ENCODE measurements at regions not wholly inside any gene's neighbourhood (a gene's known extent, or its start where the extent isn't known, plus 50 kb on each side); places are given as distances from the start of the nearest gene placed in this dataset.

DNA sequence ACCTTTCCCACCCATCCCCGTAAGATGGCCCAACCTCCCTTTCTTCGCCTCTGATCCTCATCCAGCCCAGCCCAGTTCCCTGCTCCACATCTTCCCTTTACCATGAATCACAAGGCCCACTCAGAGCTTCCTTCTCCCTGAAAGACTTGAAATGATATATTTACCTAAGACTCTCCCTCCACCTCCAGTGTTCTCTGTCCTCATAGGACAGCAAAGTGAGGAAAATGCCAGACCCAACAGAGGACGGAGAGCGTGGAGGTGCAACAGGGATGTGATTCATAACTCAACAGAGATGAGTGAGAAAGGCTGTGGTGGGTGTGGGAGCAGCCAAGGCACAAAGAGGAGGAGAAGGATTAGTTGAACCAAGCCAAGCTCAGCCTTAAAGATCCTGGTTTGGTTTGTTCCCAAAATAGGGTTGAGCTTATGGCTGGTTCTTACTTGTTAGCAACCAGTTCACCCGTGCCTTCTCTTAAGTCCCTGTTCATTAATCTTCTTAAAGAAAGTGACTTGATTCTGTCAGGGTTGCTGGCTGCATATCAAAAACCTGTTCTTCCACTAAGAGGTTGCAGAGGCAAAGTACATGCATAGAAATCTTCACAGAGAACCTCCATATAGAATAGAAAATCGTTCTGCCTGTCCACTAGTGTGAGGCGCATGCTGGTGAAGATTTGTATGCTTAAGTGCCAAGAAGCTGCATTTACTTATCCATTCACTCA is 183.2 kb downstream of the ACTL7B start:
- no peak for TF ChIP-seq GATA1 (IDR thresholded peaks at IDR 0.05; ENCODE audit: low read depth, low read length)
- TF ChIP-seq POLR2A (IDR thresholded peaks at IDR 0.05; ENCODE audit: low read length): no peak
- no peak for DNase-seq

- TF ChIP-seq GATA1 (IDR thresholded peaks at IDR 0.05; ENCODE audit: low read depth, low read length) (no peak), POLR2A (IDR thresholded peaks at IDR 0.05; ENCODE audit: low read length) (no peak)
- DNase-seq: no peak
These were observed 184.0 kb downstream of the ACTL7B start for GRCh38 chr9:108671794-108672193.

GRCh38 chr9:108671176-108671575 is 184.6 kb downstream of the ACTL7B start:
- DNase-seq: no peak
- TF ChIP-seq GATA1 (IDR thresholded peaks at IDR 0.05; ENCODE audit: low read depth, low read length): no peak

- DNase-seq: no peak
- TF ChIP-seq POLR2A (IDR thresholded peaks at IDR 0.05; ENCODE audit: low read length): no peak
These were observed 186.8 kb downstream of the ACTL7B start for GRCh38 chr9:108668938-108669335.

GRCh38 chr9:108668191-108668937 is 187.4 kb downstream of the ACTL7B start:
- no peak for DNase-seq
- TF ChIP-seq POLR2A (IDR thresholded peaks at IDR 0.05; ENCODE audit: low read length) (no peak), GATA1 (IDR thresholded peaks at IDR 0.05; ENCODE audit: low read depth, low read length) (no peak)

- DNase-seq: no peak
- TF ChIP-seq GATA1 (IDR thresholded peaks at IDR 0.05; ENCODE audit: low read depth, low read length): no peak
- no peak for TF ChIP-seq POLR2A (IDR thresholded peaks at IDR 0.05; ENCODE audit: low read length)
These were observed 189.5 kb downstream of the ACTL7B start for GRCh38 chr9:108666240-108666784.

- DNase-seq: no peak
- no peak for TF ChIP-seq GATA1 (IDR thresholded peaks at IDR 0.05; ENCODE audit: low read depth, low read length)
These were observed 190.1 kb downstream of the ACTL7B start for GRCh38 chr9:108665521-108666239.

GRCh38 chr9:108664309-108665255 is 191.2 kb downstream of the ACTL7B start:
- no peak for TF ChIP-seq POLR2A (IDR thresholded peaks at IDR 0.05; ENCODE audit: low read length)
- TF ChIP-seq GATA1 (IDR thresholded peaks at IDR 0.05; ENCODE audit: low read depth, low read length): no peak
- no peak for DNase-seq

- no peak for DNase-seq
These were observed 192.4 kb downstream of the ACTL7B start for GRCh38 chr9:108663422-108663821.

GRCh38 chr9:108662956-108663355 is 192.8 kb downstream of the ACTL7B start:
- DNase-seq: no peak

More at GRCh38 chr9:108663422-108663821, 192.4 kb downstream of the ACTL7B start:
- no peak for TF ChIP-seq POLR2A (IDR thresholded peaks at IDR 0.05; ENCODE audit: low read length)
- no peak for TF ChIP-seq GATA1 (IDR thresholded peaks at IDR 0.05; ENCODE audit: low read depth, low read length)

GRCh38 chr9:108662091-108662875 is 193.5 kb downstream of the ACTL7B start:
- DNase-seq: no peak
- TF ChIP-seq GATA1 (IDR thresholded peaks at IDR 0.05; ENCODE audit: low read depth, low read length) (no peak), POLR2A (IDR thresholded peaks at IDR 0.05; ENCODE audit: low read length) (no peak)

More at GRCh38 chr9:108662956-108663355, 192.8 kb downstream of the ACTL7B start:
- TF ChIP-seq POLR2A (IDR thresholded peaks at IDR 0.05; ENCODE audit: low read length) (no peak), GATA1 (IDR thresholded peaks at IDR 0.05; ENCODE audit: low read depth, low read length) (no peak)

DNA sequence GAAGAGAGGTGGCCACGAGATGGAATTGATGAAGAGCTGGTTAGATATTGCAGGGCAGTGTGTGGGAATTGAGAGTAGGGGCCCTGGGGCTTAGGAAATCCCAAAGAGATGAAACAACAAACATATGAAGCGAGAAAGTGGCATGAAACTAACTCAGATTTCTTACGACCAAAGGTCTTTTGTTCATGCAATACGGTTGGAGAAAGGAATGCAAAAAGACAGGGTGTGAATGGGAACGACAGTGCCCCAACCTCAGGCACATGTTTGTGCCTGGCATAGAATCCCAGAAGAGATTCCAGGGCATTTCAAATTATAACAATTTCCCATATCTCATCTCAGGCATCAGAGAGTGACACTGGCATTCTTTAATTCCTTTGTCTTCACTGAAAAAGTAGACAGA is 199.2 kb downstream of the ACTL7B start:
- no peak for TF ChIP-seq POLR2A (IDR thresholded peaks at IDR 0.05; ENCODE audit: low read length)
- no peak for TF ChIP-seq GATA1 (IDR thresholded peaks at IDR 0.05; ENCODE audit: low read depth, low read length)
- no peak for DNase-seq

Measured in erythroblast (primary cell).